ENCODE measurements at regions not wholly inside any gene's neighbourhood (a gene's known extent, or its start where the extent isn't known, plus 50 kb on each side); places are given as distances from the start of the nearest gene placed in this dataset.

- no peak for DNase-seq
Measured at GRCh38 chr15:29452881-29453731, 183.5 kb upstream of the NSMCE3 start.

- no peak for DNase-seq
Measured at GRCh38 chr15:29451201-29451781, 181.7 kb upstream of the NSMCE3 start.

GRCh38 chr15:29449136-29449535 lies 179.5 kb upstream of the NSMCE3 start:
- DNase-seq = no peak

- DNase-seq = no peak
Measured at GRCh38 chr15:29448320-29448719, 178.7 kb upstream of the NSMCE3 start.

GRCh38 chr15:29446480-29446879 lies 176.9 kb upstream of the NSMCE3 start:
- no peak for DNase-seq

- no peak for DNase-seq
Measured at GRCh38 chr15:29442532-29442931, 172.9 kb upstream of the NSMCE3 start.

GRCh38 chr15:29440541-29440940 lies 170.9 kb upstream of the NSMCE3 start:
- no peak for DNase-seq

GRCh38 chr15:29438703-29439055 lies 169.1 kb upstream of the NSMCE3 start:
- no peak for DNase-seq

GRCh38 chr15:29437888-29438702 lies 168.5 kb upstream of the NSMCE3 start:
- no peak for DNase-seq

GRCh38 chr15:29435811-29436210 lies 166.2 kb upstream of the NSMCE3 start:
- DNase-seq = no peak

- DNase-seq = no peak
Measured at GRCh38 chr15:29434280-29434679, 164.7 kb upstream of the NSMCE3 start.

- no peak for DNase-seq
Measured at GRCh38 chr15:29433507-29434248, 164.1 kb upstream of the NSMCE3 start.

GRCh38 chr15:29433050-29433318 lies 163.4 kb upstream of the NSMCE3 start:
- DNase-seq = no peak

- DNase-seq = no peak
Measured at GRCh38 chr15:29432191-29433049, 162.8 kb upstream of the NSMCE3 start.

GRCh38 chr15:29430831-29431230 lies 161.2 kb upstream of the NSMCE3 start:
- no peak for DNase-seq

- DNase-seq = no peak
Measured at GRCh38 chr15:29430124-29430523, 160.5 kb upstream of the NSMCE3 start.

GRCh38 chr15:29429584-29429983 lies 160.0 kb upstream of the NSMCE3 start:
- DNase-seq = no peak

- DNase-seq = no peak
Measured at GRCh38 chr15:29428925-29429573, 159.4 kb upstream of the NSMCE3 start.

- no peak for DNase-seq
Measured at GRCh38 chr15:29425864-29426263, 156.2 kb upstream of the NSMCE3 start.

GRCh38 chr15:29424118-29424517 lies 154.5 kb upstream of the NSMCE3 start:
- DNase-seq = no peak

GRCh38 chr15:29422606-29423005 lies 153.0 kb upstream of the NSMCE3 start:
- no peak for DNase-seq

- DNase-seq = no peak
Measured at GRCh38 chr15:29420188-29420587, 150.6 kb upstream of the NSMCE3 start.
